Brain microvascular endothelial cell (primary cell): ENCODE measurements at regions not wholly inside any gene's neighbourhood (a gene's known extent, or its start where the extent isn't known, plus 50 kb on each side); places are given as distances from the start of the nearest gene placed in this dataset.

ENCODE experiments used
- DNase-seq: peaks from one replicate; pipeline ENCODE4 v3.0.0-alpha.2; 2020
- H3K27ac ChIP-seq: fragments of 250-450 bp; sonication (Bioruptor Pico); 2 replicates; pipeline ENCODE4 v1.5.1; 2020; ENCODE audit warnings: mild to moderate bottlenecking, moderate library complexity
- H3K27me3 ChIP-seq: fragments of 250-450 bp; sonication (Bioruptor Pico); replicated peaks from 2 replicates; pipeline ENCODE4 v1.5.1; 2020; ENCODE audit warnings: mild to moderate bottlenecking
- H3K36me3 ChIP-seq: fragments of 250-450 bp; sonication (Bioruptor Pico); replicated peaks from 2 replicates; pipeline ENCODE4 v1.5.1; 2020; ENCODE audit warnings: mild to moderate bottlenecking
- H3K4me3 ChIP-seq: 2 replicates; pipeline ENCODE4 v1.5.1; 2011; ENCODE audit warnings: low read depth, mild to moderate bottlenecking, control low read depth, low read length, moderate library complexity
- CTCF ChIP-seq: IDR thresholded peaks from 2 replicates; pipeline ENCODE4 v1.5.1; 2011; ENCODE audit warnings: low read depth, mild to moderate bottlenecking, moderate library complexity, low read length, control low read depth, inconsistent platforms; ENCODE audit errors: missing control alignments
- in situ Hi-C: cut with HindIII; loops from 2 replicates; pipeline ENCODE4 v1.10.0; 2017; ENCODE audit warnings: low sequenced_read_pairs, low pct_ligation_motif_present

- H3K27ac ChIP-seq, result no peak overlapping the region
- H3K36me3 ChIP-seq, result no peaks in the 10 kb centered on the region
- no peaks in the 10 kb centered on the region for H3K27me3 ChIP-seq
- H3K4me3 ChIP-seq, result no peak overlapping the region
- TF ChIP-seq CTCF, result no peak
- no peak for DNase-seq
- in situ Hi-C loops, result no loop called here
These were observed 114.4 kb upstream of the GLI3 start for GRCh38 chr7:42351316-42351935.

DNA sequence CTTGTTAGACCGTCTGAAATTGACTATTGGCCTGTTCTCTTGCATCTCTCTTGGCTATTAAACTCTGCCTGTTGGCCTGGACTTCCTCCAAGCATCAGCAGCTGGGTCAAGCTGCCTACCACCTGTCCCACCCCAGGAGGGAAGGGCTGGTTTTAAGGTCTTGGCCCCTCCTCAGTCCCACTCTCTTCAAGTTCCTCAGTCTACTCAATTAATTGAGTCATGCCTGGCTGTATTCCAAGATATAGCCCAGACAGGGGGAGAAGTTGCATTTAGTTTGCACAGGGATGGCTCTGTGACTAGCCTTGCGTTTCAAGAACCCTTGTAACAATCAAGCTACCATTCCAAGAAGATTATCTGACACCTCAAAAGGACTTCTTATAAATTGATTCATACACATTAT lies 113.8 kb upstream of the GLI3 start:
- H3K27ac ChIP-seq, result no peak overlapping the region
- no peak overlapping the region for H3K4me3 ChIP-seq

DNA sequence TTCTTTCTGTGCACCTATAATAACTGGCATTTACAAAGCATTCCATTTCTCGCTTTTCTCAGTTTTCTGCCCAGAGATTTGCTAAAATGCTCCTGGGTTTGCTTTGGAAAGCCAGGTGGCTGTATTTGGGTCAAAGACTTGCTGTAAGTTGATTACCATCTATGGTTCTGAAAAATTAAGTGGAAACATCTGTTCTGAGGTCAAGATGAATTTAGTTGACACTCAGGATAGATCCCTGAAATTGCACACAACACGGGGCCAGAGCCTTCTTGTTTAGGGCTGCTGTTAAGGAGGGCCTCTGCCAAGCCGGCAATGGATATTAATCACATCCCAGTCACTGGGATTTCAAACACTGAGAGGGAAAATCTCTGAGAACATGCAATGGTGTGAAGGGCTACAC lies 111.6 kb upstream of the GLI3 start:
- in situ Hi-C loops, result no loop called here

More for the DNA sequence above, 113.8 kb upstream of the GLI3 start:
- no peak for DNase-seq
- H3K27me3 ChIP-seq, result no peaks in the 10 kb centered on the region
- no peaks in the 10 kb centered on the region for H3K36me3 ChIP-seq
- no peak for TF ChIP-seq CTCF
- in situ Hi-C loops, result no loop called here

DNA sequence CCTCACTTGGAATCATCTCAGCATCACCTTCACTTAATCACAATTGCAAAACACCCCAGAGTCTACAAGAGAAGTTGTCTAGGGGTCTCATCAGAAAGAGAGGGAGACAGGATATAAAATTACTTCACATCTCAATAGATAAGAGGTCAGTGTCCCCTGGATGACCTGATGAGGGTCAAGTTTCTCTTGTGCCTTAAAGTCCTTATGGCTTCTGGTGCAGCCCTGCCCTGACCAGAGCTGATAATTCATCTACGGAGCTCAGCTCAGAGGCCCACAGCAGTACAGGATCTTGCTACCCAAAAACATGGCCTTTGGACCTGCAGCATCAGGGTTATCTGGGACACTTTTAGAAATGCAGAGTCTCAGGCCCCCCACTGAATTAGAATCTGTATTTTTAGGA lies 111.1 kb upstream of the GLI3 start:
- Histone ChIP-seq H3K36me3 (no peaks in the 10 kb centered on the region), H3K27ac (no peak overlapping the region), H3K4me3 (no peak overlapping the region), H3K27me3 (no peaks in the 10 kb centered on the region)
- DNase-seq, result no peak
- in situ Hi-C loops, result no loop called here
- no peak for TF ChIP-seq CTCF

More for the DNA sequence above, 111.6 kb upstream of the GLI3 start:
- Histone ChIP-seq H3K27ac (no peak overlapping the region), H3K4me3 (no peak overlapping the region), H3K27me3 (no peaks in the 10 kb centered on the region), H3K36me3 (no peaks in the 10 kb centered on the region)
- DNase-seq, result no peak
- TF ChIP-seq CTCF, result no peak

DNA sequence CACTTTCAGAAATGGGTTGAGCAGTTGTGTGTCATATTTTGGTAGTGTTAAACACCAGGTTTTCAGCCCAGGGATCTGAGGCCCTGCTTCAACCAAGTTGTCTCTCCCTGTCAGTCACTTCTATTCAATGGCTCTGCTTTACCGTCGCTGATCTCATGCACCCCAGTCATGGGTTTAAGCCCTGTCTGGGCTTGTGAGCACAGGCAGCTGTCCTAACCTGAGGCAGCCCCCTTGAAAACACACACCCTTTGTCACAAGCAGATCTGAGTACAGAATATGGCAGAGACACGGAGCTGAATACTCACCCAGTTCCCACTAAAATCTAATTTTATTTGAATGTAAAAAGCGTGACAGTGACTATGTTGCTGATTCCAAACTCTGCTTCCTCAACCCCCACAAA lies 110.6 kb upstream of the GLI3 start:
- TF ChIP-seq CTCF, result no peak
- in situ Hi-C loops, result no loop called here
- no peak overlapping the region for H3K4me3 ChIP-seq
- DNase-seq, result no peak
- H3K27ac ChIP-seq, result no peak overlapping the region
- no peaks in the 10 kb centered on the region for H3K36me3 ChIP-seq
- no peaks in the 10 kb centered on the region for H3K27me3 ChIP-seq
